ENCODE measurements at regions not wholly inside any gene's neighbourhood (a gene's known extent, or its start where the extent isn't known, plus 50 kb on each side); places are given as distances from the start of the nearest gene placed in this dataset.

DNA sequence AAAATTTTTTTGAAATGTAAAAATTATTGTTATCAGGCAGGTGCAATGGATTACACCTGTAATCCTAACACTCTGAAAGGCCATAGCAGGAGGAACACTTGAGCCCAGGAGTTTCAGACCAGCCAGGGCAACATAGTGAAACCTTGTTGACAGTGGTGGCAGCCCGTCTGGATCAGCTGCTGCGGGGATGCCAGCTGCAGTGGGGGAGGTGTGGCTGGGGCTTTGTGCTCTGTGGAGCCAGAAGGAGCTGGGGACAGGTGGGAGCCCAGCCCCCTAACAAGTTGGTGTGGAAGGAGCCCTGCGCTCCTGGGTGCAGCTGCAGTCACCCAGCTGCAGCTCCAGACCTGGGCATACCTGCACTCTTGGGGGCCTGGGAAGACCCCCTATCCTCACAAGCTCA is 182.4 kb upstream of the MC4R start:
- no peak for DNase-seq (ENCODE audit: low spot score)

DNA sequence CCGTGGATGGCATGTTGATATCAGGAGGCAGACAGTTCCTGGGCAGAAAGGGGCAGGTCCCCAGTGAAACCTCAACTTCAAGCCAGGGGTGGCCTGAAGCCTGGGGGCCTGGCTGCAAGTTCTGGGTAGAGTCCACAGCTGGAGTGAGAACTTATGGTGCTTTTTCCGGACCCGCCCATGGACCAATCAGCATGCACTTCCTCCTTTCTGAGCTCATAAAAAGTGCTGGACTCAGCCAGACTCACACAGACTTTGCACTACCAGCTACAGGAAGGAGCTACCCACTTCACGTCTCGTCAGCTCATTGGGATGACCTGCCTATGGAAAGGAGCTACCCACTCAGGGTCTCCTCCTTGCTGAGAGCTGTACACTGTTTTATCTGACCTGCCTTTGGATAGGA is 183.1 kb upstream of the MC4R start:
- no peak for DNase-seq (ENCODE audit: low spot score)

DNA sequence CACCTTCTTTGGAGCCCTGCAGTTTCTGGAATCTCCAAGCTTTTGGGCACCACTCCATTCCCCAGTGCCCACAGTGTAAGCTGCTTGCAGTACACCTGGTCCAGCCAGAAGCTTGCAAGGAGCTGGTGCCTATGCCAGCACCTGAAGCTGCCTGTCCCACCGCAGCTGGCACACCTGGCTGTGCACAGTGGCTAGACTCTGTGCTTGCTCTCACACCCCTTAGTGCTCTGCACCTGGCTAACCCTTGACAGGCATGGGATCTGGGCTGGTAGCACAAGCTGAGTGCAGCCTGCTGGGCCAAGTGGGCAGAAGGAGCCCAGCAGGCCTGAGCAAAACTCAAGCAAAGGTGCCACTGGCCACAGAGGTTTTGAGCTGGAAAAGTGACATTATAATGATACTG is 183.8 kb upstream of the MC4R start:
- no peak for DNase-seq (ENCODE audit: low spot score)

DNA sequence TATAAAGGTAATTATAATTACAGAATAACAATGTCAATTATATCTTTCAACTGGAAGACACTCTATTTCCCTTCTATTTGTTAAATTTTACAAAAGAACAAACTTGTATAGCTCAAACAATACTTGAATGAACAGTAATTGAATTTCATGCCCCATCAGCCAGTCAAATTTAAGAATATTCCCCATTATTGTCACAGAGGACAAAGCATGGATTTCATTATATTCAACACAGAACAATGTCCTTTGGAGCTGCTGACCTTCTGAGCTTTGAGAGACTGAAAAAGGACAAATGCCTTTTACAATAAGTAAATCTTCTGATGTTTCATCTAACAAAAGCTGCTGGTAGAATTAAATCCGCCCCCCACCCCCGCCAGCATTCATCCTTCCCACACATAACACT is 187.5 kb upstream of the MC4R start:
- DNase-seq (ENCODE audit: low spot score): no peak

DNA sequence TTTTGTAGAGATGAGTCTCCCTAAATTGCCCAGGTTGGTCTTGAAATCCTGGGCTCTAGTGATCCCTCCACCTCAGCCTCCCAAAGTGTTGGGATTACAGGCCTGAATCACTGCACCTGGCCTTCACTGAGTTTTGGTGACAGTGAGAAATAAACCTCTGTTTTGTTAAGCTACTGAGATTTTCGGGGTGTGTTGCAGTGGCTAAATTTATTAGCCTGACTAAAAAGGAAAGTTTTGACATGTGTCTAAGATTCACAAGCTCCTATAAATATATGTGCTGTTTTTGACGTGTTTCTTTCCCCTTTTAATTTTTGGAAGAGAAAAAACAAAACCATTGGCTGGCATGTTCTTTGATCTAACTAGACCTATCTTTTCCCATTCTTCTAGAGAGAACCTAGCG is 190.5 kb upstream of the MC4R start:
- no peak for DNase-seq (ENCODE audit: low spot score)

DNA sequence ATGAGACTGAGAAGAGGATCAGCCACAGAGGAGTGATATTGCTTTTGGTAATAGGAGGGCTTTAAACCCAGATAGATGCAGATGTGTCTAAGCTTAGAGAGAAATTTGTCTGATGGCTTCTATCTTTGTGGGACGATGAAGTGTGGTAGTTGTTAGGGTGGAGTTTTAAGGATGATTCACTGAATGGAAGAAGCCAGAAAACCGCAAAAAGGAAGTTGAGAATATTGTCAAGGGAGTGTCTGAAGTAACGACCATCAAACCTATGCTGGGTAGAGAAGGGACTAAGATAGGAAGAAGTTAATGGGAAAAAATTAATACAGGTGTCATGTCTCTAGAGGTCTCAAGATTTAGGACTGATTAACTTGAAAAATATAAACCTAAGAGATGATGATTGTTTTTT is 195.6 kb upstream of the MC4R start:
- no peak for DNase-seq (ENCODE audit: low spot score)

DNA sequence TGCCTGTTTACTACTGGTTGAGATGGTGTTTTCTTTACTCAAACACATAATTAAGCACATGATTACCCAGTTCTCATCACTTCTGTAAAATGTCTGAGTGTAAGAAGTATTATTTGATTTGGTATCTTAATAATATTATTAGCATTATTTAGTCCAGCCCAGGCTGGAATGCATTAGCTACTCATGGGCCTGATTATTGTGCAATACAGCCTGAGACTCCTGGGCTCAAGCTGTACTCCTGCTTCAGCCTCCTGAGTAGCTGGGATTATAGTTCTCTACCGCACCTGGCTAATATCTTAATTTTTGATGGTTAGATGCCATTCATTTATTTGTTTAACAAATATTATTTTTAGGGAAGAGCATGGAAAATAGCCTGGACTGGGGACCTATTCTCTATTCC is 197.6 kb upstream of the MC4R start:
- no peak for DNase-seq (ENCODE audit: low spot score)

DNA sequence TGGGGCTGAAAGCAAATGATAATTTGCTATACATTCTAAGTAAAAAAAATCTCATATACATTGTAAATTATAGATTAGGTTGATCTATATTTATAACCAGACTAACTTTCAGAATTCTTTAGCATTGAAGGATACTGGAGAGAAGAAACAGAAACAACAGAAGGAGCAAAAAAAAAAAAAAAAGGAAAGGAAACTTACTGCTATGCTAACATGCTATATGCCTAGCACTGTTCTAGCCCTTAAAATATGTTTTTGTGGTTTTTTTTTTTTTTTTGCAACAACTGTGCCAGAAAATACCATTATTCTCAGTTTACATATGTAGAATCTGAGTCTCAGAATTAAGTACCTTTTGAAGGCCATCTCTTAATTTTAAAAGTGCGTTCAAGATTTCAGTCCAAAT is 204.9 kb upstream of the MC4R start:
- DNase-seq (ENCODE audit: low spot score): no peak

DNA sequence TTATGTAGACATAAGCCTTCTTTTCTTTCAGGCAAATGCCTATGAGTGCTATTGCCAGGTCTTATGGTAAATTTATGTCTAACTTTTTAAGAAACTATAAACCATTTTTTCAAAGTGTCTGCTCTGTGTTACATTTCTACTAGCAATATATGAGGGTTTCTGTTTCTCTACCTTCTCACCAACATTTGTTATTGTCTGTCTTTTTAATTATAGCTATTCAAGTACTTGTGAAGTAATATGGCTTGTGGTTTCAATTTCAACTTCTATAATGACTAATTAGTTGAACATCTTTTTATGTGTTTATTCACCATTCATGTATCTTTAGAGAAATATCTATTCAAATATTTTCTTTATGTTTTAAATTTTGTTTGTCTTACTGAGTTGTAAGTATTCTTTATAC is 213.1 kb upstream of the MC4R start:
- no peak for DNase-seq (ENCODE audit: low spot score)

DNA sequence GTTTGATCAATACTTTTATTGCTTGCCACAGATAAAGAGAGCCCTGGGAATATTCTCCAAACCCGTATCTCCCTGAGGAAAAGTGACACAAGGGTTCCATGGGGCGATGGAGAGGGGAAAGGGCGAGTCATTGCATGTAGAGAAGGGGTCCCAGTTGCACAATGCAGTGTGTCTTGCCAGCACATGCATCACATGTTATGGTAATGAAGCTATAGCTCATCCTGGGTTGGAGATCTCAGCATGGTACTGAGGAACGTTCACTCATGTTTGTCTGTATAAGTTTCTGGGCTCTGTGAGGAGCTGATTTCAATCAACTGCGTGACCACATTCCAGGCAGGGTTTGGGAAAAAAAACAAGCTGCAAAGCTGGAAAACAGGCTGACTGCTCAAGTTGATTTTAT is 220.7 kb upstream of the MC4R start:
- no peak for DNase-seq (ENCODE audit: low spot score)

DNA sequence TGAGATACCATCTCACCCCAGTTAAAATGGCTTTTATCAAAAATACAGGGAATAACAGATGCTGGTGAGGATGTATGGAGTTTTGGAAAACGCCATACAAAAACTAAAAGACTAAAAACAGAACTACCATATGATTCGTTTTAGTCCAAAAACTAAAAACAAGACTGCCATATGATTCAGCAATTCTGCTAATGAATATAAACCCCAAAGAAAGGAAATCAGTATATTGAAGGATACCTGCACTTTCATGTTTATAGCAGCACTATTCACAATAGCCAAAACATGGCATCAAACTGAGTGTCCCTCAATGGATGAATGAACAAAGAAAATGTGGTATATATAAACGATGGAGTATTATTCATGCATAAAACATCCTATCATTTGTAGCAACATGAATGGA is 224.4 kb upstream of the MC4R start:
- DNase-seq (ENCODE audit: low spot score): no peak

DNA sequence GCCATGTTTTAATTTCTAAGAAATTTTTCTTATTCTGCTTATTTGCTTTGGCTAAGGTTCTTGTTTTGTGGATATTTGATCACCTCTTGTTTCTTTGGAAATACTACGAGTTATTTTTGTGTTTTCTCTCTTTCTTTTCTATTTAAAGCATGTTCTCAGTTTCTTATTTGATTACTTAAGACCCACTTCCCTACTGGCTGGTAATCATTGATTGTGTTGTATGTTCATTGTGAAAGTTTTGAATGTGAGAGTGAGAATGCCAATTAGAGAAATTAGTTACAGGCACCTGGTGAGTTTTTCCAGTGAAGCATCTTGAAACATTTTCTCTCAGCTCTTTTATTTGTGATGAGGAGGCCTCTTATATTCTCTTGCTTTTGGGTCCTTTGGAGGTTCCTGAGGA is 226.7 kb upstream of the MC4R start:
- DNase-seq (ENCODE audit: low spot score): no peak

DNA sequence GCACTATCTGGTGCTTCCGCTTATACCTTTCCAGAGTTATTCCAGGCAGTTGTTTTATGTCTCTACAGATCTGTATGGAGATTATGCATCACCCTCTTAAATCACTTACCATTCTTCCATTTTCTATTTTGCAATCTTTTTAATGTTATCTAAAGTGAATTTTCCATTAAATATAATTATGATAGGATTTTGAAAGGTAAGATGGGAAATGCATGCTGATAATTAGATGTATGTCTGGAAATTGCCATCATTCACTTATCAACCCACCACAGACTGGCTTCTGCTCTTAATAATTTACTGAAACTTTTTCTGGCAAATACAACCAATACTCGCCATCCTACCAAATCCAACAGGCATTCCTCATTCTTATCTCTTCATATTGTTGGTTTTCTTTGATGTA is 227.4 kb upstream of the MC4R start:
- no peak for DNase-seq (ENCODE audit: low spot score)

DNA sequence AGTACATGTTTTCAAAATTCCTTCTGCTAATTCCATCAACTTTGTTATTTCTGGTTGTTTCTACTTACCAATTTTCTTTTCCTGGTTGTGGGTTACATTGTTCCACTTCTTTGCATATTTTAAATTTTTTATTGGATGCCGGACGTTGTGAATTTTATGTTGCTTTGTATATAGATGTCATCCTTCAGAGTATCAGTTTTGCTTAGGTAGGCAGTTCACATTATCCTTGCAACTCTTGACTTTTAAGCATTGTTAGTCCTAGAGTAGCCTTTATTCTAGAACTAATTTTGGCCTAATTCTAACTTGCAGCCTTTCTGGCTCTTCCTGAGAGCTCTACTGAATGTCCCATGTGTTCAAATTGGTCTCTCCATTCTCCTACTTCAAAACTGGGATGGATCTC is 228.7 kb upstream of the MC4R start:
- DNase-seq (ENCODE audit: low spot score): no peak

DNA sequence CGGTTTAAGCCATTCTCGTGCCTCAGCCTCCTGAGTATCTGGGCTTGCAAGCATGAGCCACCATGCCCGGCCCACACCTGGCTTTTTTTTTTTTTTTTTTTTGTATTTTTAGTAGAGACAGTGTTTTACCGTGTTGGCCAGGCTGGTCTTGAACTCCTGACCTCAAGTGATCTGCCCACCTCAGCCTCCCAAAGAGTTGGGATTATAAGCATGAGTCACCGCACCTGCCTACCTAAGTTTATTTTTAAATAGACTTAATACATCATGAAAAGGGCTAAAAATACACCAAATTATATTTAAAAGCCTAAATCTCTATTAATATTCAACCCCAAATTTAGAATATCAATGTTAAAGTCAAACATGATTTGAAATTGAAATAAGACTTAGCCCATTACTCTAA is 250.8 kb upstream of the MC4R start:
- DNase-seq (ENCODE audit: low spot score): no peak

DNA sequence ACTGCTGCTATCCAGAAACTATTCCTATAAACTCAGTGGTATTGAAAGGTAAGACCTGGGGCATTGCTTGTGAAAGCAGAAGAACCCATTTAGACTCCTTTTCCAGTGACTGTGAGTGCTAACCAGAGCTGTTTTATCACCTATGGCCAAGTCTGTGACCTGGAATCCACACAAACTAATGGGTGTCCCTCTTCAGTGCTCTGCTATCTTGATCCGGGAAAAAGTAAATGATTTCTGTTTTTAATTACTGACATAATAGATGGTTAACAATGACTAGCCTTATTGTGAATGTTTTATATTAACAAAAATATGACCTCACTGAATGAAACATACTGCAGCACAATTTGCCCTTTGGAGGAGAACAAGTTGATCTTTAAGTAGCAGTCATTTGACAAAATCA is 251.6 kb upstream of the MC4R start:
- DNase-seq (ENCODE audit: low spot score): no peak

DNA sequence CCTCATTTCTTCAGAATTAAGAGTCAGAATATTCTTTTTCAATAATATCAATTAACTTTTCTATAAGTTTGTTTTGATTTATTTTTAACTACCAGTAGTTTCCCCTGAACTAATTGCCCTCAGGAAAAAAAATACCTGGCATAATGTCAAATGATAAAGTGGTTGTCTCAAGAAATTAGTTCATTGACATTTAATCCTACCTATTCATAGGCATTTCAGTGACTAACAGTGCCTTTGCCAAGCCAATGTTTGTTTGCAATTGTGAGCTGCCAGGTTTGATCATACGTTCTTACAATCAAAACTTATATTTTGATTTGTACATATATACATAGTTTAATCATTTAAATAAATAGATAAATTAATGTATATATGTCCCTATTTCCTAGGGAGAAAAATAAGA is 267.3 kb upstream of the MC4R start:
- DNase-seq (ENCODE audit: low spot score): no peak

DNA sequence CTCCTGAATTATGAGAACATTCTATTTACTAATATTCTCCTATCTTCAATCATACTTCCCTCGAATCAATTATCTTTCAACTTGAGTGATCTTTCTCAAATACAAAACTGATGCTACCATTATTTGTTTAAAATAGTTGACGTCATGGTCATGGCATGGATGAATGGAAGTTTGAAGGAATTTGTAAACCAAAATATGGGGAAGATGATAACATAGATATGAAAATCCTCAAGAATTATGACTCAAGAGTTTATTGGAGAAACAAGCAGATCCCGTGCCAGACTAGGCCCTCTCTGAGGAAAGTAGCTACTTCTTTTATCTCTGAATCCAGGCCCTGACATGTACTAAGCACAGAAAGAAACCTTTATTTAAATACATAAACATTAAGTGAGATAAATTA is 270.4 kb upstream of the MC4R start:
- DNase-seq (ENCODE audit: low spot score): no peak

DNA sequence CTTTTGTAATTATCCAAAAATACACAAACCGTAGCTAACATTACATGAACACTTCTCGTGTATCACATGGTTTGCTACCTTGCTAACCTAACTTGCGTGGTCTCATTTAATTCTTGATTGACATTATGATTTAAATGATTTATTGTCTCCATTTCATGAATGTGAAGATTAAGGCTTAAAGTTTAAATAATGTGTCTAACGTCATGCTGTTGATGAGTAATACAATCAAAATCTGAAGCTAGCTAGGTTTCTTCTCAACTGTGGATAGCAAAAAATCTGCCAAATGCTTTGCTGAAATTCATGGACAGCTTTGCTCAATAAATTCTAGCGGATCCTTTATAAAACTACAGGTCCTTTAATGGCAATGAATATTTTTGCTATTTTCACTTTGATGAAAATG is 274.1 kb upstream of the MC4R start:
- DNase-seq (ENCODE audit: low spot score): no peak

DNA sequence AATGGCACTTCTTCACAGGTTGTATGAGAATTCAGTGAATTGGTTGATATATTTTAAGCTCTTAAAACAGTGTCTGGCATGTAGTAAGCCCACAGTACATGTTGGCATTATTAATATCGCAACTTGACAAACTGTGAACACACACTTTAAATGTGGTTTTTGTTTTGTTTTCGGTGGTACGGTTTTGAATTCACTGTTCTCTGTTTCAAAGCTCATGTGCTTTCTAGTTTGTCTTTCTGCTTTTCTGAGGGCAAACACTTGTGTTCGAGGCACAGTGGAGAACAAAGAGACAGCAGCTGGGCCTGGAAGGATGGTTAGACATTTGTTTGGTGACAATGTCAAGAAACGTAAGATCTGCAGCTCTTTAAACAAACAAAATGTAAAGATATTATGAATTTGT is 276.5 kb upstream of the MC4R start:
- no peak for DNase-seq (ENCODE audit: low spot score)

DNA sequence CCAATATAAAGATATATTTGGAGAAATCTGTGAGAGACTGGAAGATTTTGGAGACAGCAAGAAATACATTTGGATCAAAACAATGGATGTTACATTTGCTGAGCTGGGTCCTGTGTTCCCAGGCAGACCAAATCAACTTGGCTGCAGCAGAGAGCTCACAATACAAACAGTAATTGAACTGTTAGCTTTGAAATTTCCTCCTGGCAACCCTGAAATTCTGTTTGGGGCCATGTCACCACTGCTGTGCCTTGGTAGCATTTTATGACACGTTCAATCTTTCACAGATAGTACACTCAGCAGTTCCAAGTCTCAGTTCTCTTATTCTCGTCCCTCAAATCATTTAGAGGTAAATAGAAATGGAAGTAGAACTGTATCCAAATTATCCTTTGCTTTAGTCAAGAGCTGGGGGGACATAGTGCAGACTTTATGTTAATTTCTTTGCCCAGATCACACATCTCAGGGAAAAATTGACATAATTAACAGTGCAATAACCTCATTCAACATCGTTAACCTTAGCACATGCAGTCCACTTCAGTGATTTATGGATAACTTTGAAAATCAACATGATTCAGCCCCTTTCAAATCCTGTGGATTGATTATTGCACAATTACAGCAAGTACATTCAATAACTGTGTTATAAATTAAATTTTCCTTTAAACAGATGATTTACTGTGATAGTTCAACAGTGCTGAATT is 277.4 kb upstream of the MC4R start:
- no peak for DNase-seq (ENCODE audit: low spot score)

DNA sequence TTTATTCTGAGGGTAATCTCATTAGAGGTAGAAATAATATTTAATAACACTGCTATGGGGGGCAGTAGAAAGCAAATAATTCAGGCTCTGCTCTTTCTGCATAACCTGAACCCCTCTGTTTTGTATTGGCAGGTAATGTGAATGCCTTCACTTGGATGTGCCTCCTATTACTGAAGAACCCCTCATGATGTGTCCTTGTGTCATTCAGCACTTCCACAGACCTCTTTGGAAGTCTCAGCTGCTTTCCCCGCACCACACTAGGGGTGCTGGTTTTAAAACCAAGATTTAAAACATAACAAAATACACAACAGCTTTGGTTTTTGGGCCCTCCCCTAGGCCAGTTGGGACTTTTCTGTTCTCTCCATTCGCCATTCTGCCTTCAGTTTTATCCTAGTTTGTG is 281.7 kb upstream of the MC4R start:
- no peak for DNase-seq (ENCODE audit: low spot score)

DNA sequence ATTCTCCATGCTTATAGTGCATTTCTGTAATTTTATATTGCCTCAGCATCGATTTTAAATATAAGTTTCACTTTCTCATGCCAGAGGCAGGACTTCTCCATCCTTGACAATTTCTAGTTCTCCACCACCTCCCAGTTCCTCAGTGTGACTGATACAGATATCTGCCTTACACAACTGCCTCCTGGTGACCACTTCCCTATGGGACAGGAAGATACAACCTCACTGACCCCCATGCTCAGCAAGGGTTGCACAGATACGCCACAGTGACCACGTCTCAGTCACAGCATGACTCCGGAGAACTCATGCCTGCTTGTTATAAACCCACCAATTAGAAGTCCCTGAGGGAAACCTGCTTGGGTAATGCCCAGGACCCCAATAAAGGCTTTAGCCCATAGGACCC is 284.0 kb upstream of the MC4R start:
- no peak for DNase-seq (ENCODE audit: low spot score)

DNA sequence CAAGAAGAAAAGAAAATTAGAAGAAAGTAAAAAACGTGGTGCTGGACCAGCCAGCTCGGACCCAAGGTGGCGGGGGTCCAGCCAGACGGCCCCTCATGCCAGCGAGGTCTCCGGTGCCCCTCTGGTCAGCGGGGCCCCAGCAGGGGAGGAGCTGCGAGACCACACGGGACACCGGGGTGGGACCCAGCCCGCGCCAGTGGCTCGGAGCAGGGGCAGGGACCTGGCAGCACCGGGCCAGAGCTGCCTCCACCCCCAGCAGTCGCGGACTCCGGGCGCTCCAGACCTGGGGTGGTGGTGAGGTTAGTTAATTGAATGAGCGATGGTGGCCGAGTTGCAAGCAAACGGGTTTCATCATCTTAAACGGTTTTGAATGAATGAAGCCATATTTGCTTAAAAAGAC is 289.9 kb upstream of the MC4R start:
- DNase-seq (ENCODE audit: low spot score): no peak

Data from kidney capillary endothelial cell (primary cell).